Panc1 (cell line): ENCODE measurements at regions not wholly inside any gene's neighbourhood (a gene's known extent, or its start where the extent isn't known, plus 50 kb on each side); places are given as distances from the start of the nearest gene placed in this dataset.

Source experiments
- ATAC-seq: fragments of 200-7000 bp; cut with Tn5 transposase; 2 replicates; pipeline ENCODE4 v1.9.1; 2020; ENCODE audit warnings: mild to moderate bottlenecking, moderate library complexity
- BruUV-seq: library from RNA; stranded (reverse); fragments of 400-500 nt; replicated peaks from 2 replicates; lab custom pipeline; 2021; lab: Mats Ljungman, UMichigan
- CTCF ChIA-PET: fragments of 300-600 bp; sonication (Branson Sonifier 250); formaldehyde crosslinking; loops from one replicate; lab custom pipeline; 2022; ENCODE audit warnings: antibody characterized with exemption; lab: Charles Lee
- POLR2A ChIA-PET: fragments of 300-600 bp; sonication (Branson Sonifier 250); formaldehyde crosslinking; loops from one replicate; lab custom pipeline; 2022; ENCODE audit warnings: antibody characterized with exemption; lab: Charles Lee
- DNase-seq: peaks from one replicate; pipeline ENCODE4 v3.0.0-alpha.2; 2010; ENCODE audit warnings: low read depth, low spot score
- H3K27ac ChIP-seq: 2 replicates; pipeline ENCODE4 v1.5.1; 2011; ENCODE audit warnings: mild to moderate bottlenecking, low read length, inconsistent platforms
- H3K27me3 ChIP-seq: fragments of 200-500 bp; sonication (Bioruptor generic); 2 replicates; pipeline ENCODE4 v1.6.0; 2014; ENCODE audit warnings: low read length, inconsistent platforms; ENCODE audit not compliant: control insufficient read depth, insufficient read depth
- H3K36me3 ChIP-seq: fragments of 200-500 bp; sonication (Bioruptor generic); 2 replicates; pipeline ENCODE4 v1.5.1; 2014; ENCODE audit warnings: inconsistent platforms, mild to moderate bottlenecking, low read length, moderate library complexity; ENCODE audit not compliant: control insufficient read depth, insufficient read depth
- H3K4me1 ChIP-seq: 2 replicates; pipeline ENCODE4 v1.5.1; 2011; ENCODE audit warnings: inconsistent platforms, mild to moderate bottlenecking, low read length, moderate library complexity; ENCODE audit not compliant: control insufficient read depth, insufficient read depth
- H3K4me3 ChIP-seq, 2 experiments: 2 replicates each; pipeline ENCODE4 v1.5.1; 2011 to 2012; ENCODE audit warnings: low read depth in 2 of 2, low read length in 2 of 2, mild to moderate bottlenecking in 2 of 2, inconsistent platforms in 1 of 2, moderate library complexity in 1 of 2
- H3K9me3 ChIP-seq: fragments of 200-500 bp; sonication (Bioruptor generic); 2 replicates; pipeline ENCODE4 v1.5.1; 2014; ENCODE audit warnings: low read depth, mild to moderate bottlenecking, inconsistent platforms, low read length, moderate library complexity; ENCODE audit not compliant: control insufficient read depth, insufficient read depth
- CTCF ChIP-seq: fragments of 450-650 bp; IDR thresholded peaks from 2 replicates; pipeline ENCODE4 v1.5.1; 2017; ENCODE audit warnings: mild to moderate bottlenecking
- POLR2AphosphoS5 ChIP-seq: IDR thresholded peaks from 2 replicates; pipeline ENCODE4 v1.6.1; 2012; ENCODE audit warnings: mild to moderate bottlenecking, low read depth, low read length, moderate library complexity
- REST ChIP-seq, 2 experiments: IDR thresholded peaks; 2 replicates each; pipeline ENCODE4 v1.6.1; 2011 to 2012; ENCODE audit warnings: low read depth in 2 of 2, control low read depth in 1 of 2, low read length in 1 of 2, mild to moderate bottlenecking in 1 of 2, moderate library complexity in 1 of 2; ENCODE audit not compliant: insufficient read depth in 1 of 2
- SIN3A ChIP-seq: IDR thresholded peaks from 2 replicates; pipeline ENCODE4 v1.6.1; 2012; ENCODE audit warnings: low read depth, mild to moderate bottlenecking, low read length, moderate library complexity, borderline replicate concordance; ENCODE audit not compliant: insufficient read depth
- TCF7L2 ChIP-seq: IDR thresholded peaks from 2 replicates; pipeline ENCODE4 v1.6.1; 2011; ENCODE audit warnings: mild to moderate bottlenecking, low read depth, low read length, inconsistent platforms
- in situ Hi-C: cut with HindIII; loops from 2 replicates; pipeline ENCODE4 v1.10.0; 2016; ENCODE audit warnings: low sequenced_read_pairs, low pct_unique_long_range_greater_than_20kb
- intact Hi-C: fragments of 100-400 bp; cut with micrococcal nuclease; formaldehyde crosslinking; loops from one replicate; pipeline ENCODE4 v1.10.0; 2022; ENCODE audit not compliant: unreplicated experiment

GRCh38 chr18:78496079-78496478 is 483.5 kb upstream of the SALL3 start:
- H3K4me1 ChIP-seq: no peaks in the 10 kb centered on the region
- intact Hi-C loops (no loop called here), in situ Hi-C loops (no loop called here)
- BruUV-seq: no TSS peak
- TF ChIP-seq POLR2AphosphoS5 (no peak), CTCF (no peak), REST (IDR thresholded peaks at IDR 0.05; ENCODE audit: insufficient read depth in 1 of 2, low read depth in 2 of 2, low read length in 1 of 2) (no peak), TCF7L2 (no peak), SIN3A (no peak)
- H3K27me3 ChIP-seq: no peaks in the 10 kb centered on the region
- DNase-seq (no peak), ATAC-seq (no peak)
- no peak overlapping the region for H3K27ac ChIP-seq
- CTCF ChIA-PET: no interaction called here
- H3K9me3 ChIP-seq: no peaks in the 10 kb centered on the region
- no peak overlapping the region for H3K4me3 ChIP-seq
- H3K36me3 ChIP-seq: no peaks in the 10 kb centered on the region
- POLR2A ChIA-PET: no interaction called here

- no peak overlapping the region for H3K27ac ChIP-seq
- no TSS peak for BruUV-seq
- in situ Hi-C loops (no loop called here), intact Hi-C loops (no loop called here)
- DNase-seq (no peak), ATAC-seq (no peak)
- H3K27me3 ChIP-seq: no peaks in the 10 kb centered on the region
- no peaks in the 10 kb centered on the region for H3K9me3 ChIP-seq
- H3K4me1 ChIP-seq: no peaks in the 10 kb centered on the region
- no peak for TF ChIP-seq POLR2AphosphoS5
- no peak for TF ChIP-seq SIN3A
- TF ChIP-seq CTCF: no peak
- no peak for TF ChIP-seq REST (IDR thresholded peaks at IDR 0.05; ENCODE audit: insufficient read depth in 1 of 2, low read depth in 2 of 2, low read length in 1 of 2)
- TF ChIP-seq TCF7L2: no peak
- POLR2A ChIA-PET: no interaction called here
- no peak overlapping the region for H3K4me3 ChIP-seq
- no peaks in the 10 kb centered on the region for H3K36me3 ChIP-seq
- CTCF ChIA-PET: no interaction called here
Observed at GRCh38 chr18:78497641-78498040, 482.0 kb upstream of the SALL3 start.
